ENCODE measurements at regions not wholly inside any gene's neighbourhood (a gene's known extent, or its start where the extent isn't known, plus 50 kb on each side); places are given as distances from the start of the nearest gene placed in this dataset.
"Not testable (repeated sequence)": the region's sequence is repeated elsewhere in the genome, so short reads cannot be mapped to it uniquely, and the experiment has no call there.

DNA sequence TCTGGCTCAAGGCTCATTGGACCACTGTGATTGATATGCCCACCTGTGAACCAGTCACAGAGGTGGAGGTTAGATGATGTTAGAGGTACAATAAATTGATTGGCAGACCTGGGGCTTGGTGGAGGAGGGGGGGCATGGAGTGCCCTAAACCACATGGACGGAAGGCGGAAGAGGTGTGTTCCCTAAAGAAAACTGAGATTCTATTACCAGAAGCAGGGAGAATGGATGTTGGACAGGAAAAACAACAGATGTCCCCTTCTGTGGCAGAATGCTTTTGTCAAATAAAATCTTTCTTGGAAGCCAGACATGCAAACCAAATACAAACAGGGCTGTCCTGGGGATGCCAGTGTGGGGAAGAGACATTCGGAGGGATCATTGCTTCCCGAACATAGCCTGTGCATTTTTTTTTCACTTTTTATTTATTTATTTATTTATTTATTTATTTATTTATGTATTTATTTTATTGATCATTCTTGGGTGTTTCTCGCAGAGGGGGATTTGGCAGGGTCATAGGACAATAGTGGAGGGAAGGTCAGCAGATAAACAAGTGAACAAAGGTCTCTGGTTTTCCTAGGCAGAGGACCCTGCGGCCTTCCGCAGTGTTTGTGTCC lies 433.9 kb downstream of the RPS24 start:
- Histone ChIP-seq H2BK12ac (ENCODE audit: low read length) (no peak overlapping the region), H3K27ac (replicated peaks; ENCODE audit: low read length) (no peak overlapping the region), H3K9ac (ENCODE audit: low read depth, low read length, poor library complexity) (no peak overlapping the region), H2AK5ac (ENCODE audit: low read depth, low read length) (no peak overlapping the region), H4K8ac (ENCODE audit: low read depth, low read length) (no peak overlapping the region), H3K4me3 (ENCODE audit: low read length in 2 of 2) (no peak overlapping the region), H3K4me1 (ENCODE audit: control insufficient read depth in 2 of 2, insufficient read depth in 1 of 2, low read depth in 1 of 2, low read length in 2 of 2) (peaks cover 21 to 26% of the 10 kb centered on the region in 2 donors), H2BK5ac (ENCODE audit: low read length) (no peak overlapping the region), H4K91ac (ENCODE audit: low read depth, low read length, poor library complexity) (no peak overlapping the region), H3K14ac (ENCODE audit: low read length) (no peak overlapping the region), H3K4me2 (ENCODE audit: insufficient read depth, low read length, poor library complexity, severe bottlenecking) (no peak overlapping the region), H3K27me3 (ENCODE audit: control insufficient read depth in 3 of 3, insufficient read depth in 3 of 3, low read depth in 1 of 3, low read length in 3 of 3) (no peaks in the 10 kb centered on the region), H3K36me3 (replicated peaks in 1 of 2; ENCODE audit: control insufficient read depth in 2 of 2, insufficient read depth in 2 of 2, low read length in 2 of 2) (no peaks in the 10 kb centered on the region), H2BK15ac (ENCODE audit: low read length) (no peak overlapping the region), H3K4ac (ENCODE audit: low read length) (no peak overlapping the region), H2AFZ (ENCODE audit: low read length) (no peak overlapping the region), H3K9me3 (replicated peaks in 1 of 2; ENCODE audit: control insufficient read depth in 2 of 2, insufficient read depth in 1 of 2, low read depth in 1 of 2, low read length in 2 of 2) (peaks cover 0 to 7% of the 10 kb centered on the region in 2 donors), H3K23ac (ENCODE audit: low read depth, low read length, poor library complexity) (no peak overlapping the region), H3K18ac (ENCODE audit: low read length) (no peak overlapping the region), H3K79me1 (ENCODE audit: low read depth, low read length) (no peaks in the 10 kb centered on the region), H2BK120ac (ENCODE audit: low read depth, low read length) (no peak overlapping the region)
- WGBS, 2 donors (ENCODE audit: extremely low coverage in 2 of 2, insufficient read length in 2 of 2, insufficient replicate concordance in 1 of 2) = no CpG with 5 or more reads among the region's 7 CpGs
- no peak for DNase-seq (ENCODE audit: low spot score)

DNA sequence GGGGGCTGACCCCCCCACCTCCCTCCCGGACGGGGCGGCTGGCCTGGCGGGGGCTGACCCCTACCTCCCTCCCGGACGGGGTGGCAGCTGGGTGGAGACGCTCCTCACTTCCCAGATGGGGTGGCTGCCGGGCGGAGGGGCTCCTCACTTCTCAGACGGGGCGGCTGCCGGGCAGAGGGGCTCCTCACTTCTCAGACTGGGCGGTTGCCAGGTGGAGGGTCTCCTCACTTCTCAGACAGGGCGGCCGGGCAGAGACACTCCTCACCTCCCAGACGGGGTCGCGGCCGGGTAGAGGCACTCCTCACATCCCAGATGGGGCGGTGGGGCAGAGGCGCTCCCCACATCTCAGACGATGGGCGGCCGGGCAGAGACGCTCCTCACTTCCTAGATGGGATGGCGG lies 435.1 kb downstream of the RPS24 start:
- H2BK120ac ChIP-seq (ENCODE audit: low read depth, low read length); H3K36me3 ChIP-seq (replicated peaks in 1 of 2; ENCODE audit: control insufficient read depth in 2 of 2, insufficient read depth in 2 of 2, low read length in 2 of 2); DNase-seq (ENCODE audit: low spot score); H3K4ac ChIP-seq (ENCODE audit: low read length); H3K27ac ChIP-seq (replicated peaks; ENCODE audit: low read length); H3K23ac ChIP-seq (ENCODE audit: low read depth, low read length, poor library complexity); H4K8ac ChIP-seq (ENCODE audit: low read depth, low read length); H2BK15ac ChIP-seq (ENCODE audit: low read length); H3K18ac ChIP-seq (ENCODE audit: low read length); H2BK5ac ChIP-seq (ENCODE audit: low read length); H3K4me3 ChIP-seq (ENCODE audit: low read length in 2 of 2); H3K9ac ChIP-seq (ENCODE audit: low read depth, low read length, poor library complexity); H3K14ac ChIP-seq (ENCODE audit: low read length); H4K91ac ChIP-seq (ENCODE audit: low read depth, low read length, poor library complexity); H3K9me3 ChIP-seq (replicated peaks in 1 of 2; ENCODE audit: control insufficient read depth in 2 of 2, insufficient read depth in 1 of 2, low read depth in 1 of 2, low read length in 2 of 2); H3K4me2 ChIP-seq (ENCODE audit: insufficient read depth, low read length, poor library complexity, severe bottlenecking); H3K27me3 ChIP-seq (ENCODE audit: control insufficient read depth in 3 of 3, insufficient read depth in 3 of 3, low read depth in 1 of 3, low read length in 3 of 3); H2BK12ac ChIP-seq (ENCODE audit: low read length); H3K79me1 ChIP-seq (ENCODE audit: low read depth, low read length); H2AFZ ChIP-seq (ENCODE audit: low read length); H2AK5ac ChIP-seq (ENCODE audit: low read depth, low read length): not testable (repeated sequence)
- WGBS, 2 donors (ENCODE audit: extremely low coverage in 2 of 2, insufficient read length in 2 of 2, insufficient replicate concordance in 1 of 2) = no CpG with 5 or more reads among the region's 26 CpGs
- peaks cover 25 to 32% of the 10 kb centered on the region in 2 donors for H3K4me1 ChIP-seq (ENCODE audit: control insufficient read depth in 2 of 2, insufficient read depth in 1 of 2, low read depth in 1 of 2, low read length in 2 of 2)

DNA sequence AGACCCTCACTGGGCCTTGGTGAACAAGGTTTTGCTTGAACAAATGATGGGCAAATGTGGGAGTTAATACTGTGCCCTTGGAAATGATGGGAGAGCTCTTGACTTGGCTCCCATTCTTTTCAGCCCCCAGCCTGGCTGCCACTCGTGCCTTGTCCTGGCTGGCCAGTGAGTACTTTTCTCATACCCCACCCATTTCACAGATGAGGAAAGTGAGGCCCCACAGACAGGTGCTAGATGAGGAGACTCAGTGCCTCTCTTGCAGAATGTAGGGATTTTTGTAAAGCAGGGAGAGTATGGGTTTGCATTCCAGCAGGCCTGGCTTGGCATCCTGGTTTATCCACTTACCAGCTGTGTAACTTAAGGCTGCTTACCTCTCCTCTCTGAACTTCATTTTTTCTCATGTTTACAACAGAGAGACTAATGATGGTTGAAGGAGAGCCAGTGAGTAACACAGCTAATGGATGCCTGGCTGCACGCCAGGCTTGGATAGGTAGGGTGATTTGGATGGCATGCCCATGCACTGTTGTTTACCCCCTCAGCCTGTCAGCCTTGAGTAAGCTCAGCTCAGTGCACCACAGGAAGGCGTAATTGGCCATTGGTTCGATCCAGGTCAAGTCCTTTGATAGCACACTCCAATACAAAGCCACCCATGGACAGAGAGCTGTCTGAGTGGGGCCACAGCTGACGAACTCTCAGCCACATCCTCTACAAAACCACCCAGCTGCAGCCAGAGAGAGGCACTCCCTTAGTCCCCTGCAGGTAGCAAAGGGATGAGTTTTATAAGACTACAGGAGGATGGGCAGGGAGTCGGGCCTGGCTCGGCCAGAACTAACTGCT lies 436.8 kb downstream of the RPS24 start:
- no peak overlapping the region for H3K4me2 ChIP-seq (ENCODE audit: insufficient read depth, low read length, poor library complexity, severe bottlenecking)
- no peak overlapping the region for H2BK12ac ChIP-seq (ENCODE audit: low read length)
- no peak overlapping the region for H3K18ac ChIP-seq (ENCODE audit: low read length)
- no peaks in the 10 kb centered on the region for H3K27me3 ChIP-seq (ENCODE audit: control insufficient read depth in 3 of 3, insufficient read depth in 3 of 3, low read depth in 1 of 3, low read length in 3 of 3)
- H3K4ac ChIP-seq (ENCODE audit: low read length) = no peak overlapping the region
- H2AFZ ChIP-seq (ENCODE audit: low read length) = no peak overlapping the region
- H3K36me3 ChIP-seq (replicated peaks in 1 of 2; ENCODE audit: control insufficient read depth in 2 of 2, insufficient read depth in 2 of 2, low read length in 2 of 2) = no peaks in the 10 kb centered on the region
- no peak overlapping the region for H3K4me3 ChIP-seq (ENCODE audit: low read length in 2 of 2)
- DNase-seq (ENCODE audit: low spot score) = no peak
- H3K4me1 ChIP-seq (ENCODE audit: control insufficient read depth in 2 of 2, insufficient read depth in 1 of 2, low read depth in 1 of 2, low read length in 2 of 2) = peaks cover 16 to 23% of the 10 kb centered on the region in 2 donors
- no CpG with 5 or more reads among the region's 7 CpGs for WGBS, 2 donors (ENCODE audit: extremely low coverage in 2 of 2, insufficient read length in 2 of 2, insufficient replicate concordance in 1 of 2)
- no peak overlapping the region for H4K91ac ChIP-seq (ENCODE audit: low read depth, low read length, poor library complexity)
- no peak overlapping the region for H3K27ac ChIP-seq (replicated peaks; ENCODE audit: low read length)
- no peak overlapping the region for H2BK15ac ChIP-seq (ENCODE audit: low read length)
- no peak overlapping the region for H2BK120ac ChIP-seq (ENCODE audit: low read depth, low read length)
- H3K79me1 ChIP-seq (ENCODE audit: low read depth, low read length) = no peaks in the 10 kb centered on the region
- H2BK5ac ChIP-seq (ENCODE audit: low read length) = no peak overlapping the region
- H3K14ac ChIP-seq (ENCODE audit: low read length) = no peak overlapping the region
- H4K8ac ChIP-seq (ENCODE audit: low read depth, low read length) = no peak overlapping the region
- no peak overlapping the region for H2AK5ac ChIP-seq (ENCODE audit: low read depth, low read length)
- peaks cover 0 to 7% of the 10 kb centered on the region in 2 donors for H3K9me3 ChIP-seq (replicated peaks in 1 of 2; ENCODE audit: control insufficient read depth in 2 of 2, insufficient read depth in 1 of 2, low read depth in 1 of 2, low read length in 2 of 2)
- H3K9ac ChIP-seq (ENCODE audit: low read depth, low read length, poor library complexity) = no peak overlapping the region
- H3K23ac ChIP-seq (ENCODE audit: low read depth, low read length, poor library complexity) = no peak overlapping the region

DNA sequence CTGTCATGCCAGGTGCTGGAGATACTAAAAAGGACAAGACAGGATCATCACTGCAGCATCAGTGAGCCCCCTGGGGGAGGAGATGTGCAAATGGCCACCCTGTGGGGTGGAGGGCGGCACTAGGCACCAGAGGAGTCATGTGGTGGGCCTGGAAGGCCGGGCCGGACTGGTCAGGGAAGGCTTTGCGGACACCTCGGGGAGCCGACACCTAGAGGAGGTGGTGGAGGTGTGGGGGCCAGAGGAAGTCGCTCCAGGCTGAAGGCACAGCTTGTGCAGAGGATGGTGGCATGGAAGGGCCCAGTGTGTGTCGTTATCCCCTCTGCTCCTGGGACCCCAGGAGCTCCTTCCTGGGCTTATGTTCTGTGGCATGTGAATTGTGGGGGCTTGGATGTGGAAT lies 437.7 kb downstream of the RPS24 start:
- peaks cover 11 to 16% of the 10 kb centered on the region in 2 donors for H3K4me1 ChIP-seq (ENCODE audit: control insufficient read depth in 2 of 2, insufficient read depth in 1 of 2, low read depth in 1 of 2, low read length in 2 of 2)
- H2AK5ac ChIP-seq (ENCODE audit: low read depth, low read length) = peak overlapping the region; percentile 89
- peak overlapping the region; percentile 48 for H2BK120ac ChIP-seq (ENCODE audit: low read depth, low read length)
- H3K27ac ChIP-seq (replicated peaks; ENCODE audit: low read length) = no peak overlapping the region
- no peaks in the 10 kb centered on the region for H3K27me3 ChIP-seq (ENCODE audit: control insufficient read depth in 3 of 3, insufficient read depth in 3 of 3, low read depth in 1 of 3, low read length in 3 of 3)
- no peak overlapping the region for H3K14ac ChIP-seq (ENCODE audit: low read length)
- no peaks in the 10 kb centered on the region for H3K79me1 ChIP-seq (ENCODE audit: low read depth, low read length)
- WGBS, 2 donors (ENCODE audit: extremely low coverage in 2 of 2, insufficient read length in 2 of 2, insufficient replicate concordance in 1 of 2) = no CpG with 5 or more reads among the region's 8 CpGs
- DNase-seq (ENCODE audit: low spot score) = no peak
- no peak overlapping the region for H3K4me2 ChIP-seq (ENCODE audit: insufficient read depth, low read length, poor library complexity, severe bottlenecking)
- H3K4ac ChIP-seq (ENCODE audit: low read length) = peak overlapping the region; percentile 19
- H3K18ac ChIP-seq (ENCODE audit: low read length) = peak overlapping the region; percentile 90
- no peak overlapping the region for H3K23ac ChIP-seq (ENCODE audit: low read depth, low read length, poor library complexity)
- H3K36me3 ChIP-seq (replicated peaks in 1 of 2; ENCODE audit: control insufficient read depth in 2 of 2, insufficient read depth in 2 of 2, low read length in 2 of 2) = no peaks in the 10 kb centered on the region
- peak overlapping the region; percentile 75 for H2BK5ac ChIP-seq (ENCODE audit: low read length)
- no peak overlapping the region for H2AFZ ChIP-seq (ENCODE audit: low read length)
- peaks cover 0 to 7% of the 10 kb centered on the region in 2 donors for H3K9me3 ChIP-seq (replicated peaks in 1 of 2; ENCODE audit: control insufficient read depth in 2 of 2, insufficient read depth in 1 of 2, low read depth in 1 of 2, low read length in 2 of 2)
- no peak overlapping the region for H4K91ac ChIP-seq (ENCODE audit: low read depth, low read length, poor library complexity)
- H4K8ac ChIP-seq (ENCODE audit: low read depth, low read length) = no peak overlapping the region
- H3K9ac ChIP-seq (ENCODE audit: low read depth, low read length, poor library complexity) = no peak overlapping the region
- peak overlapping the region; percentile 96 for H2BK15ac ChIP-seq (ENCODE audit: low read length)
- peak overlapping the region; percentile 77 for H2BK12ac ChIP-seq (ENCODE audit: low read length)
- no peak overlapping the region for H3K4me3 ChIP-seq (ENCODE audit: low read length in 2 of 2)

All from neuronal stem cell (in vitro differentiated cells).